Astrocyte (in vitro differentiated cells and primary cell): ENCODE measurements at regions not wholly inside any gene's neighbourhood (a gene's known extent, or its start where the extent isn't known, plus 50 kb on each side); places are given as distances from the start of the nearest gene placed in this dataset.
A peak's percentile ranks its signal among the peaks of the same experiment; 100 is the strongest.

ENCODE experiments used
- DNase-seq: peaks from one replicate; pipeline ENCODE4 v3.0.0-alpha.2; 2010; ENCODE audit warnings: low read depth
- FAIRE-seq: peaks from 2 replicates; lab custom pipeline; 2011; peaks lifted over from hg19 to GRCh38; lab: Jason Lieb, UNC
- H2AFZ ChIP-seq: 2 replicates; pipeline ENCODE4 v1.6.0; 2012; ENCODE audit warnings: low read depth, low read length, inconsistent platforms
- H3K27ac ChIP-seq: 2 replicates; pipeline ENCODE4 v1.5.1; 2011; ENCODE audit warnings: low read depth, low read length, inconsistent platforms
- H3K27me3 ChIP-seq: 2 replicates; pipeline ENCODE4 v1.6.0; 2011; ENCODE audit warnings: low read length, inconsistent platforms; ENCODE audit not compliant: insufficient read depth
- H3K36me3 ChIP-seq: 2 replicates; pipeline ENCODE4 v1.5.1; 2011; ENCODE audit warnings: low read length, inconsistent platforms; ENCODE audit not compliant: insufficient read depth
- H3K4me1 ChIP-seq: 2 replicates; pipeline ENCODE4 v1.5.1; 2011; ENCODE audit warnings: low read length, inconsistent platforms; ENCODE audit not compliant: insufficient read depth
- H3K4me2 ChIP-seq: 2 replicates; pipeline ENCODE4 v1.6.0; 2012; ENCODE audit warnings: low read length, inconsistent platforms
- H3K4me3 ChIP-seq: 2 replicates; pipeline ENCODE4 v1.5.1; 2011; ENCODE audit warnings: low read depth, mild to moderate bottlenecking, low read length, inconsistent platforms; ENCODE audit not compliant: insufficient read depth
- H3K79me2 ChIP-seq: 2 replicates; pipeline ENCODE4 v1.6.0; 2012; ENCODE audit warnings: mild to moderate bottlenecking, low read length, inconsistent platforms; ENCODE audit not compliant: insufficient read depth
- H3K9ac ChIP-seq: 2 replicates; pipeline ENCODE4 v1.6.0; 2012; ENCODE audit warnings: mild to moderate bottlenecking, low read length, inconsistent platforms
- H3K9me3 ChIP-seq: 2 replicates; pipeline ENCODE4 v1.5.1; 2012; ENCODE audit warnings: low read depth, mild to moderate bottlenecking, low read length, inconsistent platforms; ENCODE audit not compliant: insufficient read depth
- H4K20me1 ChIP-seq: 2 replicates; pipeline ENCODE4 v1.6.0; 2012; ENCODE audit warnings: low read length, inconsistent platforms; ENCODE audit not compliant: insufficient read depth
- H3K27ac Mint-ChIP-seq: one replicate; pipeline ENCODE4 v1.8.0; 2021; ENCODE audit warnings: mild to moderate bottlenecking, mixed read lengths; ENCODE audit not compliant: unreplicated experiment
- H3K27me3 Mint-ChIP-seq: one replicate; pipeline ENCODE4 v1.8.0; 2021; ENCODE audit warnings: low read depth, mixed read lengths; ENCODE audit not compliant: unreplicated experiment
- H3K36me3 Mint-ChIP-seq: one replicate; pipeline ENCODE4 v1.8.0; 2021; ENCODE audit warnings: low read depth, mixed read lengths; ENCODE audit not compliant: unreplicated experiment
- H3K4me1 Mint-ChIP-seq: one replicate; pipeline ENCODE4 v1.8.0; 2021; ENCODE audit warnings: low read depth, mixed read lengths; ENCODE audit not compliant: unreplicated experiment
- H3K4me3 Mint-ChIP-seq: one replicate; pipeline ENCODE4 v1.8.0; 2021; ENCODE audit warnings: mild to moderate bottlenecking, moderate library complexity, mixed read lengths; ENCODE audit not compliant: unreplicated experiment
- H3K9me3 Mint-ChIP-seq: one replicate; pipeline ENCODE4 v1.8.0; 2021; ENCODE audit warnings: mild to moderate bottlenecking, mixed read lengths; ENCODE audit not compliant: unreplicated experiment
- CTCF ChIP-seq: IDR thresholded peaks from 2 replicates; pipeline ENCODE4 v1.5.1; 2011; ENCODE audit warnings: low read depth, mild to moderate bottlenecking, inconsistent platforms, low read length, moderate library complexity; ENCODE audit not compliant: insufficient read depth
- EZH2 ChIP-seq: IDR thresholded peaks from 2 replicates; pipeline ENCODE4 v1.6.1; 2012; ENCODE audit warnings: mild to moderate bottlenecking, low read length, inconsistent platforms; ENCODE audit not compliant: insufficient read depth

GRCh38 chr18:65103864-65104263, 646.9 kb upstream of the CDH7 start:
- H3K79me2 ChIP-seq: no peaks in the 10 kb centered on the region
- H3K9me3 ChIP-seq: no peaks in the 10 kb centered on the region
- no peaks in the 10 kb centered on the region for H3K4me1 ChIP-seq
- Mint-ChIP-seq H3K4me1 (no peaks in the 10 kb centered on the region), H3K27me3 (no peaks in the 10 kb centered on the region), H3K9me3 (no peaks in the 10 kb centered on the region), H3K27ac (no peak overlapping the region), H3K36me3 (no peaks in the 10 kb centered on the region), H3K4me3 (no peak overlapping the region)
- no peak overlapping the region for H3K4me3 ChIP-seq
- H3K27ac ChIP-seq: no peak overlapping the region
- DNase-seq: no peak
- H4K20me1 ChIP-seq: no peaks in the 10 kb centered on the region
- no peak overlapping the region for H2AFZ ChIP-seq
- no peaks in the 10 kb centered on the region for H3K27me3 ChIP-seq
- H3K36me3 ChIP-seq: no peaks in the 10 kb centered on the region
- no peak overlapping the region for H3K4me2 ChIP-seq
- FAIRE-seq: no peak
- H3K9ac ChIP-seq: no peak overlapping the region
- TF ChIP-seq CTCF (no peak), EZH2 (no peak)

- Histone ChIP-seq H2AFZ (no peak overlapping the region), H3K4me3 (no peak overlapping the region), H3K9ac (no peak overlapping the region), H3K36me3 (no peaks in the 10 kb centered on the region), H3K9me3 (no peaks in the 10 kb centered on the region), H3K27me3 (no peaks in the 10 kb centered on the region), H4K20me1 (no peaks in the 10 kb centered on the region), H3K27ac (no peak overlapping the region), H3K4me1 (no peaks in the 10 kb centered on the region), H3K4me2 (no peak overlapping the region), H3K79me2 (no peaks in the 10 kb centered on the region)
- no peak for FAIRE-seq
- H3K36me3 Mint-ChIP-seq: no peaks in the 10 kb centered on the region
- TF ChIP-seq EZH2 (no peak), CTCF (no peak)
- no peak for DNase-seq
- no peaks in the 10 kb centered on the region for H3K4me1 Mint-ChIP-seq
- H3K27ac Mint-ChIP-seq: no peak overlapping the region
- no peaks in the 10 kb centered on the region for H3K9me3 Mint-ChIP-seq
- H3K27me3 Mint-ChIP-seq: no peaks in the 10 kb centered on the region
- H3K4me3 Mint-ChIP-seq: no peak overlapping the region
These were observed 657.5 kb upstream of the CDH7 start for GRCh38 chr18:65093346-65093745.

- Mint-ChIP-seq H3K4me1 (no peaks in the 10 kb centered on the region), H3K27me3 (no peaks in the 10 kb centered on the region), H3K27ac (no peak overlapping the region), H3K9me3 (no peaks in the 10 kb centered on the region), H3K36me3 (no peaks in the 10 kb centered on the region), H3K4me3 (no peak overlapping the region)
- FAIRE-seq (no peak), DNase-seq (no peak)
- Histone ChIP-seq H3K9me3 (no peaks in the 10 kb centered on the region), H3K36me3 (no peaks in the 10 kb centered on the region), H3K79me2 (no peaks in the 10 kb centered on the region), H4K20me1 (no peaks in the 10 kb centered on the region), H3K4me2 (no peak overlapping the region), H3K27ac (no peak overlapping the region), H3K4me1 (no peaks in the 10 kb centered on the region), H3K27me3 (no peaks in the 10 kb centered on the region), H2AFZ (no peak overlapping the region), H3K9ac (no peak overlapping the region), H3K4me3 (no peak overlapping the region)
- TF ChIP-seq CTCF (peak; percentile 40), EZH2 (no peak)
These were observed 659.0 kb upstream of the CDH7 start for GRCh38 chr18:65091744-65092329.
